Upper lobe of right lung (tissue), 1 donor: ENCODE measurements at regions not wholly inside any gene's neighbourhood (a gene's known extent, or its start where the extent isn't known, plus 50 kb on each side); places are given as distances from the start of the nearest gene placed in this dataset.

ENCODE experiments used
- ATAC-seq: fragments of 200-7000 bp; cut with Tn5 transposase; one replicate; pipeline ENCODE4 v1.9.1; 2020; ENCODE audit warnings: mild to moderate bottlenecking, moderate library complexity
- DNase-seq: peaks from one replicate; pipeline ENCODE4 v3.0.0-alpha.2; 2020
- H3K27ac ChIP-seq: fragments of 200-600 bp; one replicate; pipeline ENCODE4 v1.8.0; 2022
- H3K27me3 ChIP-seq: fragments of 200-600 bp; one replicate; pipeline ENCODE4 v1.8.0; 2022; ENCODE audit warnings: mild to moderate bottlenecking
- H3K36me3 ChIP-seq: fragments of 200-600 bp; one replicate; pipeline ENCODE4 v1.8.0; 2022
- H3K4me1 ChIP-seq: fragments of 200-600 bp; one replicate; pipeline ENCODE4 v1.8.0; 2022
- H3K4me3 ChIP-seq: fragments of 200-600 bp; one replicate; pipeline ENCODE4 v1.8.0; 2022; ENCODE audit warnings: mild to moderate bottlenecking
- H3K9me3 ChIP-seq: fragments of 200-600 bp; one replicate; pipeline ENCODE4 v1.8.0; 2022
- intact Hi-C: fragments of 100-400 bp; cut with DNase I; formaldehyde crosslinking; loops from one replicate; pipeline ENCODE4 v1.11.0; 2022
- TF ChIP-seq, protein P1 (sequence below): fragments of 200-600 bp; IDR thresholded peaks from one replicate; pipeline ENCODE4 v1.8.0; 2022; ENCODE audit warnings: antibody characterized with exemption
- donor health status: DM: no; HTN: yes; CAD: no; lungs with severe emphysema.

DNA sequence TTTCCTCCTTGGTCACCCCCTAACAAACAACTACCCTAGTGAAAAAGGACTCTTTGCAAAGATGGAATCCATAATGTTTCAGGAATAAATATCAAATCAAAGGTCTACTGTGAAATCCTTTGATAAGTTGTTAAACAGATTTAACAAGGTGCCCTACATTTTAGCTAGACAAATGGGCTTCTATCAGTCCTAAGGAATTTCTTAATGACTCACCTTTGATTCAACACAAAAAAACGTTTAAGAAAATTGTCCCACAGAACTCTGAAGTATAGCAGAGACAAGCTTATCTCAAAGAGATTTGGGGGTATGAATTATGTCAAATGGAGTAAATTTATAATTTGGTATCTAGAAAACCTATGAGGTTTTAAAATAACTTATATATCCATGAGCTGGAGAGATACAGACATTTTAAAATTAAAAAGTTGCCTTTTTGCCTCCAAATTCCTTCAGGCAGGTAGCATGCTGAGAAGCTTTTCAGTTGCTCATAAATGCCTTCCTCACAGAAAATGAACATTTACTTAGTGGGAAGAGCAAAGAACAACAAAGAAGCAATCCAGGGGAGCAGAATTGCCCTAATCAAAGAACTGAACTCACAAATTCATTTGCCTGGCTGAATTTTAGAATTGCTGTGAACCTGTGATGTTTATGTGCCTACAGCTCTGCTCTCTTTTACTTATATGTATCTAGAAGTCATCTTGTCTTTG is 649.3 kb downstream of the STPG2 start:
- intact Hi-C loops, result no loop called here
- Histone ChIP-seq H3K9me3 (no peaks in the 10 kb centered on the region), H3K27me3 (no peaks in the 10 kb centered on the region), H3K4me3 (no peak overlapping the region), H3K4me1 (no peaks in the 10 kb centered on the region), H3K36me3 (no peaks in the 10 kb centered on the region), H3K27ac (no peak overlapping the region)
- DNase-seq (no peak), ATAC-seq (no peak)
- TF ChIP-seq, protein P1, sequence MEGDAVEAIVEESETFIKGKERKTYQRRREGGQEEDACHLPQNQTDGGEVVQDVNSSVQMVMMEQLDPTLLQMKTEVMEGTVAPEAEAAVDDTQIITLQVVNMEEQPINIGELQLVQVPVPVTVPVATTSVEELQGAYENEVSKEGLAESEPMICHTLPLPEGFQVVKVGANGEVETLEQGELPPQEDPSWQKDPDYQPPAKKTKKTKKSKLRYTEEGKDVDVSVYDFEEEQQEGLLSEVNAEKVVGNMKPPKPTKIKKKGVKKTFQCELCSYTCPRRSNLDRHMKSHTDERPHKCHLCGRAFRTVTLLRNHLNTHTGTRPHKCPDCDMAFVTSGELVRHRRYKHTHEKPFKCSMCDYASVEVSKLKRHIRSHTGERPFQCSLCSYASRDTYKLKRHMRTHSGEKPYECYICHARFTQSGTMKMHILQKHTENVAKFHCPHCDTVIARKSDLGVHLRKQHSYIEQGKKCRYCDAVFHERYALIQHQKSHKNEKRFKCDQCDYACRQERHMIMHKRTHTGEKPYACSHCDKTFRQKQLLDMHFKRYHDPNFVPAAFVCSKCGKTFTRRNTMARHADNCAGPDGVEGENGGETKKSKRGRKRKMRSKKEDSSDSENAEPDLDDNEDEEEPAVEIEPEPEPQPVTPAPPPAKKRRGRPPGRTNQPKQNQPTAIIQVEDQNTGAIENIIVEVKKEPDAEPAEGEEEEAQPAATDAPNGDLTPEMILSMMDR, result no peak

DNA sequence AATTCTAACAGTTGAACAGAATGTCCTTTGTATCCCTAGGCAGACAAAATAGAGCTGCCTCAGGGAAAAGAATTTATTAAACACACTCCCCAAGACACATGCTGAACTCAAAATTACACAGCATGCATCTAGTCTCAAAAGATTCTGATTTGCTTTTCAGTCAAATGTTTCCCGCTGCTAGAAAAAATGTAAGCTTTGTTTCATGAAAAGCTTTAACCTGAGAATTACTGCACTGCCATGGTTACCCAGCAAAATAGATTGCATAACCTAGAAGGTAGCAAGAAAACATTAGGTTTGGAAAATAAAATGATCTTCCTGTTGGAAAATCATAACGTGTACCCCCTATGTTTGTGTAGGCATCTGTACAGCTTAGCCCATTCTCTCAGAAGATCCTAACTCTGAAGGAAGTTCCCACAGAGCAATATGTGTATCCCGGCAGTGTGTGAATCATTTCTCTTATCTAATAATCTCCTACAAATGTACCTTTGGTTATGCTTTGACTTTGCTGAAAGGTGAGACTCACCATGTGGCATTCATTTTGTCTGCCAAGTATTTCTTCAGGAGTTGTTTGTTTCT is 646.9 kb downstream of the STPG2 start:
- DNase-seq (no peak), ATAC-seq (no peak)
- Histone ChIP-seq H3K4me1 (no peaks in the 10 kb centered on the region), H3K27ac (no peak overlapping the region), H3K9me3 (no peaks in the 10 kb centered on the region), H3K36me3 (no peaks in the 10 kb centered on the region), H3K4me3 (no peak overlapping the region), H3K27me3 (no peaks in the 10 kb centered on the region)
- intact Hi-C loops, result no loop called here
- TF ChIP-seq, protein P1, result no peak

DNA sequence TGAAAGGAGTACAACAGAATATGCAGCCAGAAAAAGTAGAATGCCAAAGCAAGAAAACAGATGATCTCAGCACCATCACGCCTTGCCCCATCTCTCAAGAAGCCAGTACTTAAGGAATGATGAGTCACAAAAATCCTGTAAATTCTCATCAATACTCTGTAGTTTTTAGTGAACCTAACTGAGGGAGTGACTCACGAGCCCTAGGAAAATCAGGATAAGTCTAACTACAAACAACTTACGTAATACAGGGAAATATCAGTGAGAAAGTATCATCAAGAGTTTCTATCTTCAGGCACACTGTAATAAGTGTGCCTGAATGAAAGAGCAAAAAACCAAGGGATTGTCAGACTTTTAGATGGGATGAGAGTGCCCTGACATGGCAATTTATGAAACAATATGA is 644.4 kb downstream of the STPG2 start:
- ATAC-seq, result no peak
- Histone ChIP-seq H3K27me3 (no peaks in the 10 kb centered on the region), H3K36me3 (no peaks in the 10 kb centered on the region), H3K9me3 (no peaks in the 10 kb centered on the region), H3K27ac (no peak overlapping the region), H3K4me1 (no peaks in the 10 kb centered on the region), H3K4me3 (no peak overlapping the region)
- no peak for DNase-seq
- TF ChIP-seq, protein P1, result no peak
- intact Hi-C loops, result no loop called here

DNA sequence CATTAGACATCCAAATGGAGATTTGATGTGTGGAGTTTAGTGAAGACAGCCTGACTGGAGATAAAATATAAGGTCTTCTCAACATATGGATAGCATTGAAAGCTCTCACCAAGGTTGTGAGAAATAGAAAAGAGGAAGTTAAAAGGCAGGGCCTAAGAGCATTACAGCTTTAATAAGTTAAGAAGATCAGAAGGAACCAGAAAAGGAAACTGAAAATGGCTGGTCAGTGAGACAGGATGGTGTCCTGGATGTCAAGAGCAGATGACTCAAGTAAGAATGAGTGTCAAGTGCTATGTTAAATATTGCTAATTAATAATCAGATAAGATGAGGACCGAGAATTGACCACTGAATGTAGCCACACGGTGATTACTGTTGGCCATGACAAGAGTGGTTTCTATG is 642.9 kb downstream of the STPG2 start:
- ATAC-seq, result no peak
- Histone ChIP-seq H3K9me3 (no peaks in the 10 kb centered on the region), H3K36me3 (no peaks in the 10 kb centered on the region), H3K27ac (no peak overlapping the region), H3K4me3 (no peak overlapping the region), H3K27me3 (no peaks in the 10 kb centered on the region), H3K4me1 (no peaks in the 10 kb centered on the region)
- TF ChIP-seq, protein P1, result no peak
- intact Hi-C loops, result no loop called here
- no peak for DNase-seq

DNA sequence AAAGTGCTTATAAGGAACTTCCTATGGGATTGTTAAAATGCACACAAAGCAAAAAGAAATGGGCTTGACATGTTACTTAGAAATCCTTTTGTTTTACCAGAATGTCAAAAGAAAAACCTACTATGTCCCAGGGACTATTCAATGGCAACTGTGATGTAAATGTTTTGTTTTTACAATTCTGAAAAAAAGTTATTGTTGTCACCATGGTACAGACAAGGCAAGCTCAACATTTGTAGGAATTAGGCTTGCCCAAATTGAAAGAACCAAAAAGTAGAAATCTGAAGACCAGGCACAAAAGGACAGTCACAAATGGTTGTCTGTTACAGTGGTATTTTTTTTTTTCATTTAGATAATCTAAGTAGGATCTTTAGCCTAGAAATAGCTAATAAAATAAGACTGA is 638.6 kb downstream of the STPG2 start:
- no peaks in the 10 kb centered on the region for H3K4me1 ChIP-seq
- H3K4me3 ChIP-seq, result no peak overlapping the region
- H3K27ac ChIP-seq, result no peak overlapping the region
- H3K36me3 ChIP-seq, result no peaks in the 10 kb centered on the region
- no peak for DNase-seq
- H3K9me3 ChIP-seq, result no peaks in the 10 kb centered on the region
- TF ChIP-seq, protein P1, result no peak
- H3K27me3 ChIP-seq, result no peaks in the 10 kb centered on the region
- intact Hi-C loops, result no loop called here
- ATAC-seq, result no peak
